EH (cell line): ENCODE measurements at regions not wholly inside any gene's neighbourhood (a gene's known extent, or its start where the extent isn't known, plus 50 kb on each side); places are given as distances from the start of the nearest gene placed in this dataset.
A peak's percentile ranks its signal among the peaks of the same experiment; 100 is the strongest.

ENCODE experiments used
- DNase-seq: peaks from one replicate; pipeline ENCODE4 v3.0.0-alpha.2; 2015; ENCODE audit warnings: low read depth

DNA sequence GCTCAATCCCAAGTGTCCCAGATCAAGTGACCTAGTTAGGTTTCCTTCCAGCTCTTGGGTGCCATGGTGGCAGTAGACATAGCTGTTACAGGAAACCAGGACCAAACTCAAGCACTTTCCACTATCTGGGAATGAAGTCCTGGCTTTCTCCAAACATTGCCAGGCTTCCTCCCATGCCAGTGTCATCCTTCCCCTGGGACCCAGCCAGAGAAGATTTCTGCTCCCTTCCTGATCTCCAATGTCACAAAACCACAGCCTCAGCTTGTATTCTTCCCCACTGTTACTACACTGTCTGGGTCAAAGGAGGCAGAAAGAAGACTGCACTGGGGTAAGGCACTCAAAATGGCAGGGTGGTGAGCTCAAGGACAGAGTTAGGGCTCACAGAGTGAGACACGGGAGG is 347.1 kb downstream of the TNS1 start:
- DNase-seq, result peak; percentile 40

DNA sequence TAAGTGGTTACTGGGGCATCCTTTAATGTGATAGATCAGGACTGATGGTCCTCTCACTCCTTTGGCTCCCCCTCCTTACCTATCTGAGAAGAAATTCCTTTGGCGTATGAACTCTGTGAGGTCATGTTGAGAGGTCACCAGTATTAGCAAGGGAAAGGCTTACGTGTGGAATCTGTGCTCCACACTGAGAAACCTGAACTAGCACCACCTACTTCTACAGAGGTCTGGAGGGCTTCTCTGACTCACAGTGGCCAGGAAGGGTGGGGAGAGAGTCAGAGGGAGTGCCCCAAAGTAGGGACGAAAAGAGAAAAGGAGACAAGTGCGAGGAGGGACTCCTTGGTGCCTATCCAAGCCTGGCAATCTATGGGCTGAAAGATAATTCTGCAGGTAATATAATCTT is 348.6 kb downstream of the TNS1 start:
- DNase-seq, result peak; percentile 18

DNA sequence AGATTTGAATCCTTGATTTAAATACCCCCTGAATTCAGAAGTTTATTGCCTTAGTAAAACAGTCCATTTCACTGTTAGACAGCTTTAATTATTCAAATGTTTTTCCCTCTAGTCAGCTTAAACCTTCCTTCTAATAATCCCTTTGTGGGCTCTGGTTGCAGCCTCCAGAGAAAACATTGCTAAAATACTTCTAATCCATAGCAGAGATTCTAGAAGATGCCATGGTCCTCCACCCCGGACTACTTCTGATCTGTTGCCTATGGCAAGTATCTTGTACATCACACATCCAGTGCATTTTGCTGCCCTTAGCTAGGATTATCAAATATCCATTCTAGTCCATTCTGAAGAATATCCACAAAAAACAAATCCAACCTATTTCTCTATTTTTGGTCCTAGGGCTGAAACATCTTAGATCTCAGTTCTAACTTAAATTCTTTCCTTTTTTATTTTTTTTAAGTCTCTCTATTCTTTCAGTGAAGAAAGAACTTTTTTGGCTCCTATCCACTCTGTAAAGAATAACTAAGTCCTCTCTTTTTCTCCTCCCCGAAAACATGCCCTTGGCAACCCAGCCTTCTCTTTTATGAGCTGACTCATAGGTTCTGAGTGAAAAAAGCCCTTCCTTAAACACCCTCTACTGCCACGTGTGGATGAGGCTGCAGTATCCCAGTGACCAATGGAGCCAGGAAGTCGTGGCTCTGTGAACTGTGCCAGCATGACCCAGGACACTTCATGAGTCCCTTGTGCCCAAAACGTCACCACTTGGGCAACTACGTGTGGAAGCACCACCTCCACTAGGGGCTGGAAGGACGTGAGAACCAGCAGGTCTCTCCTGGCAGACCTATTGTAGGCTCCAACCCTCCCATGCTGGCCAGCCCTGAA is 349.8 kb downstream of the TNS1 start:
- DNase-seq, result peak; percentile 98

DNA sequence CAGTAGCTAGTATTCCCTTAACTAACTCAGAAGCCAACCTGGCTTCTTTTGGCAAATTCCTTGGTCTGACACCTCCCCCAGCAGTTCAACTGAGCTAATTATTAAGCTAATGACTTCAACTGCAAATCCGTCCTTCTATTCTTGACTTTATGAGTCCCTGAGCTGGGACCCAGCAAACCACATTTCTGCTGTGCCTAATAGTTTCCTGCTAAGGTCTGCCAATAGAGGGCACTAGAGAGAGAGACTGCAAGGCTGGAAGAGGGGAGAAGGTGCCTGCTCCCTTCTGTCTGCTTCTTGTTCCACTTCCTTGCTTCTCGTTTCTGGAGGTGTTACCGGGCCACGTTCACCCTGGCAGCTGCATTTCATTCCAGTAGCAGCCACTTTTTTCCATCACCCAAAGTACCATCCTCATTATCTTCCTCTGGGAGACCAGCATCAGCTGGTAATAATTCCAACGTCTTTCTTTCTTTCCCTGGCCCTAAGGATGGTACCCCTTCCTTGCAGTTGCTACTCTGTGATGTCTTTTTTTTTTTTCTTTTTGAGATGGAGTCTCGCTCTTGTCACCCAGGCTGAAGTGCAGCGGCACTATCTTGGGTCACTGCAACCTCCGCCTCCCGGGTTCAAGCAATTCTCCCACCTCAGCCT is 352.0 kb downstream of the TNS1 start:
- peak; percentile 79 for DNase-seq

DNA sequence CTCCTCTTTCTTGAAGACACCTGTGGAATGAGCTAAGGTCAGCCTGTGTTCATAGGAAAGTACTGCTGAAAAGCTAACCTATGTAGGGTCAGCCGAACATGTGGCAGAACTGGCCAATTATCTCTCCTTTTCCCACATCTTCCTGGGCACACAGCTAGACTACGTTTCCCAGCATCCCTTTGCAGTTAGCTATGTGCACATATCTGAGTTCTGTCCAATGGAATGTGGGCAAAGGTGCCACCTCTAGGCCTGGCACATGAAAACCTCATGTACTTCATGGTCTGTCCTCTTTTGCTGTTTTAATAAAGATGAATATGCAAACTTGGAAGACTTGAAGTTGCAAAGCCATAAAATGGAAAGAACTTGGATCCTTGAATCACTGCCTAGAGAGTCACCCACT is 352.6 kb downstream of the TNS1 start:
- DNase-seq, result peak; percentile 21

DNA sequence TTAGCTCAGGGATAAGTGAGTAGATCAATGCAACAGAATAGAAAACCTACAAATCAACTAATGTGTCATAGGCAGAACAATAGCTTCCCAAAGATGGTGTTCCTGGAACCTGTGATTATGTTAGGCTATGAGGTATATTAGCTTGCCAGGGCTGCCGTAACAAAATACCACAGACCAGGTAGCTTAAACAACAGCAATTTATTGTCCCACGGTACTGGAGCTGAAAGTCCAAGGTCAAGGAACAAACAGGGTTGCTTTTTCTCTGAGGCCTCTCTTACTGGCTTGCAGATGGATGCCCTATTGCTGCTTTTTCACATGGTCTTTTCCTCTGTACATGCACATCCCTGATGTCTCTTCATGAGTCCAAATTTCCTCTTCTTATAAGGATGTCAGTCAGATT is 354.9 kb downstream of the TNS1 start:
- DNase-seq, result no peak

DNA sequence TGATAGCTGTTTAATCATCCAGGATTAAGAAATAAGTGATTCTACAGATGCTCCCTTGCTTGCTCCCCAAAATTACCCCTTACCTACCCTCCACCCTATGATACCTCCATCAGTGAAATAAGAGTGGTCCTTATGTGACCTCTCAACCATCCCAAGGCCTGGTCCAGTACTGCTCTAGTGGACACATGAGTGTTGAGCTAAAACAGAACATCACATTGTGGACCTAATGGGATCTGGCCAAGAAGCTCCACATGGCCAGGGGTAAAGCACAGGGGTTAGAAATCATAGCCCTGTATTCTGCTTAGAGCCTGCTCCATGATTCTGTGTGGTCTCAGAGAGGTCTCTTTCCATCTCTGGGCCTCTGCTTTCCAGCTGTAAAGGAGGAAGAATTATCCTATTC is 355.6 kb downstream of the TNS1 start:
- no peak for DNase-seq

DNA sequence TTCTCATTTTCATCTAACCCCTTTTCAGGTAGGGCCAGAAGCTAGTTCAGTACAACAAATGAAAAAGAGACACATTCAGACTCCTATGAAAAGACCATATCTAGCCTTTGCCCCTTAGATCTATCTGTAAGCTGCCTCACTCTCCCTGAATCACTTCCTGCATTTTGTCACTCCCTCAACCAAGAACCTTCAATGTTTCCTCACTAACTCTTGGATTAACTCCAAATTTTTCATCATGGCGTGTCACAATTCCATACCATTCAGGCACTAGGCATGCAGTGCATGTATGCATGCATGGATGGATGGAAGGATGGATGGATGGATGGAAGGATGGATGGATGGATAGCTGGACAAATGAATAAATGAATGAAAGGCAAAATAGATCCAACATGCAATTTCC is 356.9 kb downstream of the TNS1 start:
- DNase-seq, result peak; percentile 62

DNA sequence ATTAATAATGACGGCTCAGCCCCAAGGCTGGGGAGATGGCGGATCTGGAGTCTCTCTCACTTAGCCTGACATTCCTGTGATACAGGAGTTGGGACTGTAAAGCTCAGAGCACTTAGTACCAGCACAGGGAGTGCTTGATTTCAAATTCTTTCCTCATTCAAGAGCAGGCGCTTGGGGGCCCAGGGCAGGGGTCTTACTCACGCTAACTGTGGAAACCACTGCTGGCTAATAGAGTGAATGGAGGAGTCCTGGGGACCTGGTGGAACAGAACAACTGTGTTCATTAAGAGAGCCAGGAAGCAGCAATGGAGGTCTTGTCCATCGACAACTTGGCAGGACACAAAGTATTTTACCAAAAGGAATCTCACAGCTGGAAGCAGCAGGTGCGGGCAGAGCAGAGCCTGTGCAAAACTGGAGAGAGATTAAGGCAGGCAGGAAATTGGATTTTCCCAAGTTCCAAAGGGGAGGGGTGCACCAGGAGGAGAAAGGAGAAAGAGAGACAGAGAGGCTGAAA is 358.9 kb downstream of the TNS1 start:
- no peak for DNase-seq

DNA sequence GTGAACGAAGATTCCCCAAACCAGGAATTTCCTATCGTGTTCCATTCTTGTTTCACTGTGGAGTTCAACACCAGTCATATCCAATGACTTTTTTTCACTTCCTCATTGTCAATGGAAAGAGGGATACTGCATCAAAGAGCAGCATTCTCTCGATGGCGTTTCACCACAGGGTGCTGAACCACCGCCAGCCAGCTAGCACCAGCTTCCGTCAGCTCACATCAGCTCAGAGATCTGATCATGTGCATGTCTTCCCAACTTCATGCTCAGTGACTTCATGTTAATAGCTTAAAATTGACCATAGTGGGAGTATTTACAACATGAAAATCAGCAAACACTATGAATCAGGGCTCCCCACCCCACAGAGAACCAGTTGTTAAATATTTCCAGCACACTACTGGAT is 359.9 kb downstream of the TNS1 start:
- no peak for DNase-seq

DNA sequence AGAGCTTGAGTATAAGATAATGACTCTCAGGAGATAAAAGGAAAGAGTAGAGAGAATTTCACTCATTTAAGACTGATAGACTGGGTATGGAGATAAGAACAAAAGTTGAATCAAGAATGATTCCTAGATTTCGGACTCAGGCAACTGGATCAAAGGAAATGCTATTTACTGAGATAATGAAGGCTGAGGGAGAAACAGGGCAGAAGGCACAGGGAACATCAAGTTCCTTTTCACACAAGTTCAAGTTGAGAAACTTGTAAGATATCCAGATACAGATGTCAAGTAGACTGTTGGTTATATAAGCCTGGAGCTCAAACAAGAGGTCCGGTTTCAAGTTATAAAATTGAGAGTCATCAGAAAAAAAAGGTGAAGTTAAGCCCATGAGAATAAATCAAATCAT is 360.8 kb downstream of the TNS1 start:
- no peak for DNase-seq

DNA sequence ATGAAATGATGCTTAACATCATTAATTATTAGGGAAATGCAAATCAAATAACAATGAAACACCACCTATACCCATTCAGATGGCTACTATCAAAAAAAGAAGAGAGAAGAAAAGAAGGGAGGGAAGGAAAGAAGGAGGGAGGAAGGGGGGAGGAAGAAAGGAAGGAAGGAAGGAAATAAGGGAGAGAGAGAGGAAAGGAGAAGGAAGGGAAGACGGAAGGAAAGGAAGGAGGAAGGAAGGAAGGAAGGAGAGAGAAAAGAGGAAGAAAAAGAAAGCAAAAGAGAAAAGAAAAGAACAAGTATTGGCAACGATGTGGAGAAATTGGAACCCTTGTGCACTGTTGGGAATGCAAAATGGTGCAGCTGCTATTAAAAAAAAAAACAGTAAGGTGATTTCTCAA is 363.3 kb downstream of the TNS1 start:
- no peak for DNase-seq

DNA sequence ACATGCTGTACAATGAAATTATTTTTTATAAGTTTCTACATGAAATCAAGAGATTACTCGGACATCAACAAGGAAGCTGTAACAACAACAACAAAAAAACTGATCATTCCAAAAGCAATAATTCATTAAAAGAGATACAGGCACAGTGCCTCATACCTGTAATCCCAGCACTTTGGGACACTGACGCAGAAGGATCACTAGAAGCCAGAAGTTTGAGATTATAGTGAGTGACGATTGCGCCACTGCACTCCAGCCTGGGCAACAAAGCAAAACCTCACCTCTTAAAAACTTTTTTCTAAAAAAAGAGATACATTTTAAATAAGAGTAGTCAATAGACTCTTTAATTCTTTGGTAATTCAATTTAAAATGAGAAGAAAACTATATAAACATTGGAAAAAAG is 364.3 kb downstream of the TNS1 start:
- DNase-seq, result no peak

DNA sequence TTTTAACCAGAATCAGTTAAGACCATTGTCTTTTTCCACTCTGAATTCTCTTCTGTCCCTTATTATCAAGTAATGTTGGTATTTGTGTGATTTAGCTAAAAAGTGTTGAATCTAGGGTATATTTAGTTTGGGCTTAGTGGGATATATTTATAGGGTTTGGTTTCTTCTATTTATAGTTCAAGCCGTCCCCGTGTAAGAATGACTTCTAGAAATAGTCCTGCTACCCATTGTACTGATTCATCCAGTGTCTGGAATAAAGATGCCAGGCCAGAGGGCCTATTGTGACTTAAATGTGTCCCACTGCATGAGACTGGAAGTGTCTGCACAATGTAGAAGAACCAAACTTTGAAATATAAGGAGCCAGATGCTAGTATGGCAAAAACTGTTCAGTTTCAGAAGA is 364.8 kb downstream of the TNS1 start:
- peak; percentile 22 for DNase-seq

DNA sequence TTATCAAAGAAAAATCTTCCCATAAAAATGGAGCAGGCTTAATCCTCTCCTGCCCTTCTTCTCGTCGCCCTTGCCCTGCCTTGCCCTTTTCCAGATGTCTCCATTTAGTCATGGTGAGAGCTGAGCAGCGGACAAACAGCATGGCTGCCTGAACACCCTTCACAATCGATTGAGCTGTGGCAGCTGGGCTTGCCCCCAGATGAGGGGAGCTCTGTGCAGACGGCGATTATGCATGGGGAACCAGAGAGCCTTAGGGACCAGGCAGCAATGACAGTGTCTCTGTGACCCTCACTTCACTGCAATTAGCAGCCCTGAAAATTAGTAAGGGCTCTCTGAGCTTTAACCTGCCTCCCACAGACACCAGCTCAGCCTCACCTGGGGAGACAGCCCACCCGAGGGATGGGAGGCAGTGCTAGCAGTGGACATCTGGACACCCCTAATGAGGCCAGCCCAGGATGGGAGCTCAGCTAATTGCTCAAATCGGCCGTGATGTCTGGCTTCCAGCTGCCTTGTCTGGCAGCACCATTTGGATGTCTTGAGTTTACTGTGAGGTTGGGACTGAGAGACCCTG is 365.7 kb downstream of the TNS1 start:
- no peak for DNase-seq

DNA sequence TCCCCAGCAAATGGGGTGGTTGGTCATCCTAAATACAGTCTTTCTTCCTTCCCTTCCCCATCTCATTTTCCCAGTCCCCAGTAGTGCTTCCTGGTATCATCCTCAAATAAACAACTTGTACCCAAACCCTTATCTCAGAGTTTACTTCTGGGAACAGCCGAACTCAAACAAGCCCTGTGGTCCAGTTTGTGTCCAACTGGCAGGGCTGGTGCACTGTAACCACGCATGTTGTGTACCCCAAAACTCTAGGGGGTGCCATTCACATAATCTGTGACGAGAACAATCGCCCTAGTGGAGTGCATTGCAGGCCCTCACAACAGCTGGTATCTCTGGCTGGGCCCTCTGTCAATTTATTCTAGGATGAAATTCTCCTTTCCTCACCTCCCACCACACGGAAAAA is 366.2 kb downstream of the TNS1 start:
- no peak for DNase-seq

DNA sequence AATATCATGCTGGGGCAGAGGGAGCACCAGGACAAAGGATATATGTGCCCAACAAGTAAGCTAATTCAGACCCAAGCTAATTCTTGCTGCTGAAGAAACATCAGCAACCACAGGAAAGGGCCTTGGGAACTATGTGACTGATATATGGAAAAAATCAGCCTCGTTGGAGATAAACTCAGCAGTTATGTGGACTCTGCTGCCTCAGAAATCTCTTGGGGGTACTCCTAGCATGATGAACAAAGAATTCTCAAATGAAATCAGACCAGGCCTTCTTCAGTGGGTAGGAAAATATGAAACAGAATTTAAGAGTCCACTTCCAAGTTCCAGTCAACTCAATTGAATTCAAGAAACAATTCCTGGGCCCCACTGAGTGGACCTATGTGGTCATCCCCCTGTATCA is 367.9 kb downstream of the TNS1 start:
- DNase-seq, result no peak

DNA sequence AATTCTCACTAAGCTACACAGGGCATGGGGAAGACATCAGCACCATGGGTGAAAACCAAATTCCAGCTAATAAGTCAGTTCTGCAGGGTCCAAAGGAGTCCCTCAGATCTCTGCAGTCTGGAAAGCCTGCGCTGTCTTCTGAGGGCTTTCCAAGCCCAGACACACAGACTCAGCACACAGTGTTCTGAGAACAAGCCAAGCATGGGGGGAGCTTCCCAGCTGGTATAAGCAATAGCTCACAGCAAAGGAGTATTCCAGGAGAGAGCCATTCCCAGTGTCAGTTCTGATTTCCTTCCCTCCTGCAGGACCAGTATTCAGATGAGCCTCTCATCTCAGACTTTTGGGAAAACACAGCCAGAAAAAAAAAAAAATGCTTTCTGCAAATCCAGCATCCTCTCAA is 370.8 kb downstream of the TNS1 start:
- no peak for DNase-seq

DNA sequence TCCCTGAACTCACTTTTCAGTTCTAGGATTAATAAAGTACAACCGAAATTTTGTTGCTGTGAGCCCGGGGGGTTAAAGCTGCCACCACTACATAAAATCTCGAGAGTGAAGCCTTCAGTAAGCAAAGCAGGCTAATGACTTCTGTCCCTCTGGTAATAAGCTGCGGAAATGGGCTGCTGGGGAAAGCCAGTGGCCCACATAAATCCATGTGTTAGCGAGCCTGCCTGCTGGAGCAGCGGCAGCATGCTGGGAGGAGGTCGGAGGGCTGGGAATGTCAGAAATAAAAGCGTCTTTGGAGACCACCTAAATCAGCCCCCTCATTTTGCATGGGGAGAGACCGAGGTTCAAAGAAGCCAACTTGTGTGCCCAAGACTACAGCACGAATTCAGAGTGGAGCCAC is 371.7 kb downstream of the TNS1 start:
- no peak for DNase-seq

DNA sequence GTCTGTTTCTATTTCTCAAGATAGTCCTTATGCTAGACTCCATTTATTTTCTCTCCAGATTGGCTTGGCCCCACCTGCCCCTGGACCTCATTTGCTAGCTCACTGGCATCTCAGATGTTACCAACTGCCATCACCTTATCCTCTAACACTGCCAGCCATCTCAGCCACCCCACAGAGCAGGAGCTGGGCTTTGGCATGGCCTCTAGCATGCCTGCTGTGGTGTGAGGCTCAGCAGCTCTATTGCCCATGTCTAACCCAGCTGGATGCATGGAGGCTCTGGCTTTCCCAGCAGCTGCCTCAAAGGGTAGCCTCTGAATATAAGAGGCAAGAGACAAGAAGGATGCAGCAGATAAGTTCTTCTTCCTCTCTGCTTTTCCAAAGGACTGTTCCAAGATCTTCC is 373.4 kb downstream of the TNS1 start:
- no peak for DNase-seq

DNA sequence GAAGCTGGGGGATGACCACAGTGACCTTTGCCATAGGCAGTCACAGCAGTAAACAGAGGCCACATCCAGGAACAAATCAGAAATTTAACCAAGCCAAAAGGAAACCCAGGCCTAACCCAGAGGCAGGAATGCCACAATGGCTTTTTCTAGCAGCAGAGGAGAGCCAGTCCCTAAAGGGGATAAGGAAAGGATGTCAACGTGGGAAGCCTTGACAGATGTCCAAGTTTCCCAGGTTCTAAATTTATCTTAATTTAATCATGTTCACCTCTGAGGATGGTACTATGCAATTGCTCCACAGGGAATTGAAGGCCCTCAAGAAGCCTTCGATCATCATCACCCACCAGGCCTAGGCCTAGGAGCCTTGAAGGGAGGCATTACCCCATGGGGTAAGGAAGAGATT is 374.7 kb downstream of the TNS1 start:
- no peak for DNase-seq

DNA sequence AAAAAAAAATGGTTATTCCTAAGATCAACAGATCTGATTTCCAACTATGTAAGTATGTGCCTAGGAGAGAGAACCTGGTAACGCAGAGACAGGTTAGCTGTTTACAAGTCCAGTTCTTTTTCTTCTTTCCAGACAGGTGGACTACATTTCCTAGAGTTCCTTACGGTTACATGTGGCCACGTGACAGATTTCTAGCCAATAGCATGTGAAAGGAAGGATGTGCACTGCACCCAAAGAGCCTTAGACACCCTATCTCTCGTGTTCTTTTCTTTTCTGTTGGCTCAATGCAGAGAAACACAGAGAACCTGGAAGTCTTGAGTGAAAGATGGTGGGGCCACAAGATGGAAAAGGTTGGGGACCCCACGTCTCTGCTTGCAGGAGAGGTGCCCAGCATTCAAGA is 375.9 kb downstream of the TNS1 start:
- no peak for DNase-seq

DNA sequence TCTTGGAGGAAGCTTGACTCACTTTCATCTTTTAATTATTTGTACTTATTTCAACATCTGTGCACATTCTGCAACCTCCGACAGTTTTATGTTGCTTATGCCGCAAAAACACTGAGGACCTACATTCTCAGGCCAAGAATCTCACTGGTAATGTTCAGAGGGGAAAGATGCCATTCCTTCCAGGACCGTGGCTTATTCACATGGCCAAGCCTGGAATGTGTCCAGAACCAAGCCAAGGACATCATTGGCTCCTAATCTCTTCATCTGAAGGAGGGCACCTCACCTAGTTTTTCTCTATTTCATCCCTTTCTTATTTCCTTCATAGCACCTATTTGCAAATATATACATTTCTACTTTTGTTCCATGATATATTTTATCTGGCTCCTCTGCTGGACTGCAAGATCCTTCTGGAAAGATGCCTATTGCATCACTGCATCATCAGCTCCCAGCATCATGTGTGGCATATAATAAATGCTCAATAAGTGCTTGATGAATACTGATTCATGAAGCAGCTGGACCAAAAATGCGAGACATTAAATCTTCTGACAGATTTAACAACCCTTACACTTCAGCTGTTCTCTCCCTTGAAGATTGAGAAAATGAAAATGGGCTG is 377.1 kb downstream of the TNS1 start:
- DNase-seq, result peak; percentile 85
